Spinal cord (tissue), 9 donors: ENCODE measurements at regions not wholly inside any gene's neighbourhood (a gene's known extent, or its start where the extent isn't known, plus 50 kb on each side); places are given as distances from the start of the nearest gene placed in this dataset.

ENCODE experiments used
- DNase-seq, 6 donors: peaks; one replicate each; pipeline versions ENCODE4 v3.0.0 to v3.0.0-alpha.2; 2013 to 2015; ENCODE audit warnings: low spot score in 6 of 6, low read depth in 4 of 6
- H3K27ac ChIP-seq: one replicate; pipeline ENCODE4 v1.5.1; 2013; ENCODE audit warnings: low read depth, low read length, control low read depth
- H3K27me3 ChIP-seq: one replicate; pipeline ENCODE4 v1.6.1; 2013; ENCODE audit warnings: low read length; ENCODE audit not compliant: control insufficient read depth, insufficient read depth
- H3K36me3 ChIP-seq: one replicate; pipeline ENCODE4 v1.6.1; 2013; ENCODE audit warnings: low read length; ENCODE audit not compliant: control insufficient read depth, insufficient read depth
- H3K4me1 ChIP-seq: one replicate; pipeline ENCODE4 v1.6.1; 2013; ENCODE audit warnings: low read length; ENCODE audit not compliant: control insufficient read depth, insufficient read depth
- H3K4me3 ChIP-seq: one replicate; pipeline ENCODE4 v1.5.1; 2013; ENCODE audit warnings: low read depth, low read length, control low read depth
- H3K9me3 ChIP-seq: one replicate; pipeline ENCODE4 v1.6.1; 2013; ENCODE audit warnings: low read length; ENCODE audit not compliant: control insufficient read depth, insufficient read depth
- WGBS: methylation state at CpG from one replicate; pipeline ENCODE4 v1.1.5; 2013; ENCODE audit warnings: missing lambda C conversion rate; ENCODE audit not compliant: insufficient coverage; 5-methylcytosine and 5-hydroxymethylcytosine counted together
- donor health status: healthy.

- no peaks in the 10 kb centered on the region for H3K27me3 ChIP-seq
- no peaks in the 10 kb centered on the region for H3K9me3 ChIP-seq
- peak in 1 of 6 donors; percentile 20 for DNase-seq
- peaks cover 9% of the 10 kb centered on the region for H3K4me1 ChIP-seq
- H3K27ac ChIP-seq, result no peak overlapping the region
- no peaks in the 10 kb centered on the region for H3K36me3 ChIP-seq
- H3K4me3 ChIP-seq, result no peak overlapping the region
- WGBS, result no CpG with 5 or more reads among the region's 4 CpGs
Observed at GRCh38 chr6:3938715-3939367, 89.7 kb downstream of the FAM50B start.

GRCh38 chr6:3939368-3939958 lies 90.3 kb downstream of the FAM50B start:
- Histone ChIP-seq H3K9me3 (no peaks in the 10 kb centered on the region), H3K27ac (no peak overlapping the region), H3K4me1 (peaks cover 9% of the 10 kb centered on the region), H3K4me3 (no peak overlapping the region), H3K36me3 (no peaks in the 10 kb centered on the region), H3K27me3 (no peaks in the 10 kb centered on the region)
- WGBS, result 52% methylated on average over 2 of the region's 7 CpGs
- DNase-seq, result no peak

DNA sequence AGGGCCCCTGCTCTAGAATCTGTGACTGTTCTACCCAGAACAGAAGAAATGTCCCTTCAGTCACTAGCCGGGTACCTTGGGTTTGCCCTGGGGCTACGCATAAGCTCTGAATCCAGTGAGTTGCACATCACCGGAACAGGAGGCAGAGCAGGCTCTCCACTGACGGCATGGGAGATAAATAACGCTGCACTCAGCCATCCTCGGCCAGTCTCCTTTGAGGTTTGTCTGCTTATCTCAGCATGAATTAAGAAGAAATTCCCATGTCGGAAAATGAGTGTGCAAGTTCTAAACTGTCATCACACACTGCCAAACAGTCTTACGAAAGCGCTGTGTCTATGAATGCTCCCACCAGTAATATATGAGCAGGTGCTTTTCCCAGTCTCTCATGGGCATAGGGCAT lies 90.8 kb downstream of the FAM50B start:
- Histone ChIP-seq H3K36me3 (no peaks in the 10 kb centered on the region), H3K27ac (no peak overlapping the region), H3K27me3 (no peaks in the 10 kb centered on the region), H3K4me3 (no peak overlapping the region), H3K9me3 (no peaks in the 10 kb centered on the region), H3K4me1 (peaks cover 9% of the 10 kb centered on the region)
- DNase-seq, result peak in 2 of 6 donors; percentile 12 to 24
- WGBS, result 57% methylated on average over 7 of the region's 9 CpGs

GRCh38 chr6:3940703-3941102 lies 91.5 kb downstream of the FAM50B start:
- H3K4me3 ChIP-seq, result no peak overlapping the region
- WGBS, result 51% methylated on average over 5 of the region's 5 CpGs
- peak; percentile 23 to 76 (median 36) for DNase-seq
- no peaks in the 10 kb centered on the region for H3K27me3 ChIP-seq
- H3K27ac ChIP-seq, result no peak overlapping the region
- no peaks in the 10 kb centered on the region for H3K9me3 ChIP-seq
- H3K36me3 ChIP-seq, result no peaks in the 10 kb centered on the region
- H3K4me1 ChIP-seq, result peaks cover 9% of the 10 kb centered on the region

- no peak overlapping the region for H3K27ac ChIP-seq
- peaks cover 9% of the 10 kb centered on the region for H3K4me1 ChIP-seq
- no peaks in the 10 kb centered on the region for H3K36me3 ChIP-seq
- H3K4me3 ChIP-seq, result no peak overlapping the region
- no peaks in the 10 kb centered on the region for H3K9me3 ChIP-seq
- no peaks in the 10 kb centered on the region for H3K27me3 ChIP-seq
- WGBS, result 85% methylated on average over 9 of the region's 12 CpGs
- DNase-seq, result no peak
Observed at GRCh38 chr6:3943331-3943765, 94.2 kb downstream of the FAM50B start.

GRCh38 chr6:3944246-3944645 lies 95.1 kb downstream of the FAM50B start:
- Histone ChIP-seq H3K9me3 (no peaks in the 10 kb centered on the region), H3K4me1 (peaks cover 9% of the 10 kb centered on the region), H3K36me3 (no peaks in the 10 kb centered on the region)

DNA sequence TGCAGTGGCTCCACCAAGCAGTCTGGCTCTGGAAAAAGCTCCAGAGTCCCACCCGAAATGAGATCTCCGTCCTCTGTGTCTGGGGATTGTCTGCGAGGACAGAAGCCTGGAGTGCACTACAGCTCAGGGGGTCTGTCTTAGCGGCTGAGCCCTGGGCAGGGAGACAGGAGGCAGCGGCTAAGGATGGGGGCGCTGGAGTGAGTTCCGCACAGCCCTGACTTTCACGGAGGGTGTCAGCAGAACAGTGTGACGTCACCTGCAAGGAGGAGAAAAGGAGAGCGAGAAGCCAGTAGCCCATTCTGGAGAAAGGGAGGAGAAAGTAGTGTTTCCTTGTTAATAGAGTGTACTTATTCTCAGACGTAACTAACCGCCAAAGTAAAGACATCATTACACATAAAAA lies 97.6 kb downstream of the FAM50B start:
- Histone ChIP-seq H3K36me3 (no peaks in the 10 kb centered on the region), H3K9me3 (no peaks in the 10 kb centered on the region), H3K27me3 (peaks cover 3% of the 10 kb centered on the region), H3K27ac (no peak overlapping the region), H3K4me3 (no peak overlapping the region), H3K4me1 (no peaks in the 10 kb centered on the region)
- DNase-seq, result no peak
- 70% methylated on average over 9 of the region's 12 CpGs for WGBS

More at GRCh38 chr6:3944246-3944645, 95.1 kb downstream of the FAM50B start:
- no peak overlapping the region for H3K27ac ChIP-seq
- 100% methylated on average over 1 of the region's 5 CpGs for WGBS
- peaks cover 3% of the 10 kb centered on the region for H3K27me3 ChIP-seq
- no peak overlapping the region for H3K4me3 ChIP-seq
- no peak for DNase-seq

GRCh38 chr6:3948866-3949265 lies 99.7 kb downstream of the FAM50B start:
- DNase-seq, result no peak
- H3K27ac ChIP-seq, result no peak overlapping the region
- H3K27me3 ChIP-seq, result peaks cover 3% of the 10 kb centered on the region
- H3K4me3 ChIP-seq, result no peak overlapping the region
- no peaks in the 10 kb centered on the region for H3K4me1 ChIP-seq
- H3K36me3 ChIP-seq, result no peaks in the 10 kb centered on the region
- H3K9me3 ChIP-seq, result no peaks in the 10 kb centered on the region
- 50% methylated on average over 2 of the region's 4 CpGs for WGBS

DNA sequence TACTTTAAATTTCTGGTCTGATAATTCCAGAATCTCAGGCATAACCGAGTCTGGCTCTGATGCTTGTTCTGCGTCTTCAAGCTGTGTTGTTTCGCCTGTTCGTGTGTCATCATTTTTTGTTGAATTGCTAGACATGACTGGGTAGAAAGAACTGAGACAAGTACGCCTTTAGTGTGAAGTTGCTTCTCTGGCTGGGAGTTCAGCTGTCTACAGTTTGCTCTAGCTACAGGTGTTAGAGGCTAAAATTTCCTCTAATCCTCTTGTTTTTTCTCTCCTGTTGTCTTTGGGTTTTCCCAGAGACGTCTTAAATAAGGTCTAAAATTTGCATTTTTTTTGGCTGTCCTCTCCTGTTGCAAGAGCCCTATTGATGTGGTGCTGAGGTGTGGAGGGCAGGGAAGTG lies 100.3 kb downstream of the FAM50B start:
- no peak for DNase-seq
- WGBS, result 90% methylated on average over 4 of the region's 6 CpGs

DNA sequence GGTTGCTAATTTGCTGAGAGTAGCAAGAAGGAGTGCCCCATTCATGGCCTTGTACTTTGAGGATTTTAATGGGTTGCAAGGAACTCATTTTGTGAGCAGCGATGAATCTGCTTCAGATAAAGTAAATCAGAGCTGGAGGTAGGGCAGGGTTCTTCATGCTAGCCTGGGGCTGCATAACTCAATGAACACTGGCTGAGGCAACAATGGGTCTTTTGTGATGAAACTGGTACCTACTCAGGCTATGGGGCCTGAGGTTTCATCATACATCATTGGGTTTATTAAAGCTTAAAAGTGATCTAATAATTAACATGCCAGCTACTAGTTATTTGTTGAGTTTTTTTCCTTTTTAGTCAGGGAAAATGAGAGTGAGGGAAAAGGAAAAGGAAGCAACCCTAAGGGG lies 106.9 kb downstream of the FAM50B start:
- Histone ChIP-seq H3K9me3 (no peaks in the 10 kb centered on the region), H3K4me1 (peaks cover 2% of the 10 kb centered on the region), H3K4me3 (no peak overlapping the region), H3K36me3 (no peaks in the 10 kb centered on the region), H3K27ac (no peak overlapping the region), H3K27me3 (no peaks in the 10 kb centered on the region)
- no peak for DNase-seq
- WGBS, result 60% methylated on average over 1 of the region's 1 CpG

More for the DNA sequence above, 100.3 kb downstream of the FAM50B start:
- no peaks in the 10 kb centered on the region for H3K9me3 ChIP-seq
- no peaks in the 10 kb centered on the region for H3K36me3 ChIP-seq
- H3K4me1 ChIP-seq, result no peaks in the 10 kb centered on the region
- H3K27ac ChIP-seq, result no peak overlapping the region
- H3K4me3 ChIP-seq, result no peak overlapping the region
- peaks cover 3% of the 10 kb centered on the region for H3K27me3 ChIP-seq
